GM12872 (cell line): ENCODE measurements at regions not wholly inside any gene's neighbourhood (a gene's known extent, or its start where the extent isn't known, plus 50 kb on each side); places are given as distances from the start of the nearest gene placed in this dataset.

Experiments
- CTCF ChIP-seq: IDR thresholded peaks from 3 replicates; pipeline ENCODE4 v1.5.1; 2011; ENCODE audit warnings: low read depth, mild to moderate bottlenecking, low read length, moderate library complexity; ENCODE audit not compliant: insufficient read depth

GRCh38 chr2:139374296-139374850 is 594.2 kb upstream of the NXPH2 start:
- no peak for TF ChIP-seq CTCF

- no peak for TF ChIP-seq CTCF
Measured at GRCh38 chr2:139369423-139370409, 589.5 kb upstream of the NXPH2 start.

- TF ChIP-seq CTCF, result no peak
Measured at GRCh38 chr2:139367416-139367815, 587.2 kb upstream of the NXPH2 start.

GRCh38 chr2:139366681-139367080 is 586.5 kb upstream of the NXPH2 start:
- no peak for TF ChIP-seq CTCF

- no peak for TF ChIP-seq CTCF
Measured at GRCh38 chr2:139365189-139365588, 585.0 kb upstream of the NXPH2 start.

GRCh38 chr2:139360654-139361053 is 580.5 kb upstream of the NXPH2 start:
- no peak for TF ChIP-seq CTCF

- no peak for TF ChIP-seq CTCF
Measured at GRCh38 chr2:139359818-139360217, 579.6 kb upstream of the NXPH2 start.
